SK-N-SH treated with all-trans-retinoic acid at 6 μM for 48 hours (cell line): ENCODE measurements at regions not wholly inside any gene's neighbourhood (a gene's known extent, or its start where the extent isn't known, plus 50 kb on each side); places are given as distances from the start of the nearest gene placed in this dataset.

Experiments
- ATAC-seq: fragments of 200-7000 bp; cut with Tn5 transposase; 3 replicates; pipeline ENCODE4 v1.9.1; 2020; ENCODE audit warnings: mild to moderate bottlenecking, moderate library complexity
- ARNTL ChIP-seq: fragments of 450-650 bp; formaldehyde crosslinking; IDR thresholded peaks from 2 replicates; pipeline ENCODE4 v1.5.0; 2020; ENCODE audit warnings: low read depth, mild to moderate bottlenecking, moderate library complexity, borderline replicate concordance
- BACH2 ChIP-seq: fragments of 250-450 bp; sonication (Bioruptor Pico); IDR thresholded peaks from 2 replicates; pipeline ENCODE4 v1.9.0; 2021; ENCODE audit warnings: mild to moderate bottlenecking, borderline replicate concordance
- CREB5 ChIP-seq: fragments of 250-450 bp; sonication (Bioruptor Pico); IDR thresholded peaks from 2 replicates; pipeline ENCODE4 v1.5.1; 2020; ENCODE audit warnings: low read depth, mild to moderate bottlenecking, moderate library complexity
- CSRNP3 ChIP-seq: fragments of 250-450 bp; sonication (Bioruptor Pico); IDR thresholded peaks from 2 replicates; pipeline ENCODE4 v1.5.1; 2021; ENCODE audit warnings: mild to moderate bottlenecking, moderate library complexity
- GLIS3 ChIP-seq: fragments of 250-450 bp; sonication (Bioruptor Pico); IDR thresholded peaks from 2 replicates; pipeline ENCODE4 v1.5.0; 2020; ENCODE audit warnings: mild to moderate bottlenecking, moderate library complexity
- ISL1 ChIP-seq: fragments of 250-450 bp; sonication (Bioruptor Pico); IDR thresholded peaks from 2 replicates; pipeline ENCODE4 v2.1.2; 2022; ENCODE audit warnings: mild to moderate bottlenecking, moderate library complexity
- OSR1 ChIP-seq: fragments of 250-450 bp; sonication (Bioruptor Pico); IDR thresholded peaks from 2 replicates; pipeline ENCODE4 v1.8.0; 2022; ENCODE audit warnings: moderate library complexity, mild to moderate bottlenecking, inconsistent platforms
- RARB ChIP-seq: fragments of 250-450 bp; sonication (Bioruptor Pico); IDR thresholded peaks from 2 replicates; pipeline ENCODE4 v1.8.0; 2021; ENCODE audit warnings: mild to moderate bottlenecking, moderate library complexity
- SNAI2 ChIP-seq: fragments of 250-450 bp; sonication (Bioruptor Pico); IDR thresholded peaks from 2 replicates; pipeline ENCODE4 v1.5.0; 2020; ENCODE audit warnings: mild to moderate bottlenecking, moderate library complexity
- TCF4 ChIP-seq: fragments of 250-450 bp; sonication (Bioruptor Pico); IDR thresholded peaks from 2 replicates; pipeline ENCODE4 v1.8.0; 2021; ENCODE audit warnings: mild to moderate bottlenecking, moderate library complexity, borderline replicate concordance
- TOX ChIP-seq: fragments of 250-450 bp; sonication (Bioruptor Pico); IDR thresholded peaks from 2 replicates; pipeline ENCODE4 v1.8.0; 2021; ENCODE audit warnings: mild to moderate bottlenecking, moderate library complexity, borderline replicate concordance
- TSHZ2 ChIP-seq: fragments of 250-450 bp; sonication (Bioruptor Pico); IDR thresholded peaks from 2 replicates; pipeline ENCODE4 v1.5.0; 2020; ENCODE audit warnings: mild to moderate bottlenecking, moderate library complexity
- ZC3H10 ChIP-seq: fragments of 250-450 bp; sonication (Bioruptor Pico); IDR thresholded peaks from 2 replicates; pipeline ENCODE4 v1.5.1; 2021; ENCODE audit warnings: mild to moderate bottlenecking, moderate library complexity
- ZFP3 ChIP-seq: fragments of 250-450 bp; sonication (Bioruptor Pico); IDR thresholded peaks from 2 replicates; pipeline ENCODE4 v1.5.0; 2020; ENCODE audit warnings: mild to moderate bottlenecking, moderate library complexity
- ZFP30 ChIP-seq: fragments of 450-650 bp; formaldehyde crosslinking; IDR thresholded peaks from 2 replicates; pipeline ENCODE4 v1.5.0; 2022; ENCODE audit warnings: mild to moderate bottlenecking, moderate library complexity
- ZNF565 ChIP-seq: fragments of 450-650 bp; formaldehyde crosslinking; conservative IDR thresholded peaks from 2 replicates; pipeline ENCODE4 v1.5.0; 2020; ENCODE audit warnings: low read depth, mild to moderate bottlenecking, moderate library complexity
- ZNF70 ChIP-seq: fragments of 450-650 bp; formaldehyde crosslinking; IDR thresholded peaks from 2 replicates; pipeline ENCODE4 v1.5.0; 2020; ENCODE audit warnings: mild to moderate bottlenecking, moderate library complexity
- ZNF8 ChIP-seq: fragments of 450-650 bp; formaldehyde crosslinking; IDR thresholded peaks from 2 replicates; pipeline ENCODE4 v1.5.0; 2020; ENCODE audit warnings: mild to moderate bottlenecking, moderate library complexity
- TF ChIP-seq, protein P1 (sequence below): fragments of 250-450 bp; sonication (Bioruptor Pico); IDR thresholded peaks from 2 replicates; pipeline ENCODE4 v1.8.0; 2021; ENCODE audit warnings: low read depth, mild to moderate bottlenecking, moderate library complexity, borderline replicate concordance

DNA sequence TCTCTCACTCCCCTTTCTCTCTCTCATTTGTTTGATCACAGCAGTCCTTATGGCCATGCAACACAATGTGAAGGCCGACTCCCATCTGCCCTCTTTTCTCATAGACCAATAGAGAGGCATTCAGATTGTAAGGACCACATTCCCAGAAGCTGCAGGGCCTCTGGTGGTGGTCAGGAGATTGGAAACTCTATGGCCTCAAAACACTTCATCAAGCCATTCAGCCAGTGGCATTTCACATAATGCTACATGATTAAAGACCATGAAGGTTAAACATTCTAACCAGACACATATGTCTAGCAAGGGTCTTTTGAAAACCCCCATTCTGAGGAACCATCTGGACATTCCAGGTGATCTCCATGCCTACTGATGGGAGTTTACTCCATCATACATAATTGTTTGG lies 769.5 kb upstream of the CXADR start:
- TF ChIP-seq ZFP3 (CRISPR knock-in tag) (no peak), ZNF70 (CRISPR knock-in tag) (no peak), TSHZ2 (CRISPR knock-in tag) (no peak), RARB (CRISPR knock-in tag) (no peak), ZC3H10 (no peak), CREB5 (no peak), ZNF8 (CRISPR knock-in tag) (no peak), TOX (CRISPR knock-in tag) (no peak)
- TF ChIP-seq, protein P1, sequence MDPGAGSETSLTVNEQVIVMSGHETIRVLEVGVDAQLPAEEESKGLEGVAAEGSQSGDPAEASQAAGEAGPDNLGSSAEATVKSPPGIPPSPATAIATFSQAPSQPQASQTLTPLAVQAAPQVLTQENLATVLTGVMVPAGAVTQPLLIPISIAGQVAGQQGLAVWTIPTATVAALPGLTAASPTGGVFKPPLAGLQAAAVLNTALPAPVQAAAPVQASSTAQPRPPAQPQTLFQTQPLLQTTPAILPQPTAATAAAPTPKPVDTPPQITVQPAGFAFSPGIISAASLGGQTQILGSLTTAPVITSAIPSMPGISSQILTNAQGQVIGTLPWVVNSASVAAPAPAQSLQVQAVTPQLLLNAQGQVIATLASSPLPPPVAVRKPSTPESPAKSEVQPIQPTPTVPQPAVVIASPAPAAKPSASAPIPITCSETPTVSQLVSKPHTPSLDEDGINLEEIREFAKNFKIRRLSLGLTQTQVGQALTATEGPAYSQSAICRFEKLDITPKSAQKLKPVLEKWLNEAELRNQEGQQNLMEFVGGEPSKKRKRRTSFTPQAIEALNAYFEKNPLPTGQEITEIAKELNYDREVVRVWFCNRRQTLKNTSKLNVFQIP (CRISPR knock-in tag): no peak
- ATAC-seq: no peak

DNA sequence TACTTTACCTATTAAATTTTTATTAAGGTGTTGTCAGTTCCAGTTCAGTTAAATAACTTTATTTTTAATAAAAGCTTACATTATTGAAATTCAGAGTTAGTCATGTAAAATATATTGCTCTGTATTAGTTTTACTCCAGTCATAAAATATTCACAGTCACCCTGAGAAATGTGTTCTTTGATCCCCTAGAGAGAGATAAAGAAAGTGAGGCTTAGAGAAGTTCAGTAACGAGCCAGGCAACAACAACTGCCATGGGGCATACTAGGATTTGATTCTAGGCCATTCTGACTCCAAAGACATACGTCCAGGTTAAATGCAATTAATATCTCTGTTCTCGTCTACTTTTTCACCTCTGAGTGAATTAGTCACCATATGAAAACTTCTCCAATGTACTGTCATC lies 761.9 kb upstream of the CXADR start:
- TF ChIP-seq SNAI2 (CRISPR knock-in tag) (no peak), BACH2 (CRISPR knock-in tag) (no peak), RARB (CRISPR knock-in tag) (no peak), CSRNP3 (CRISPR knock-in tag) (no peak), ARNTL (no peak), ISL1 (CRISPR knock-in tag) (no peak), ZNF565 (CRISPR knock-in tag) (no peak), ZNF70 (CRISPR knock-in tag) (no peak), TSHZ2 (CRISPR knock-in tag) (no peak), ZFP30 (CRISPR knock-in tag) (no peak), OSR1 (CRISPR knock-in tag) (no peak), ZC3H10 (no peak), CREB5 (no peak), ZNF8 (CRISPR knock-in tag) (no peak), TCF4 (CRISPR knock-in tag) (no peak), TOX (CRISPR knock-in tag) (no peak), GLIS3 (CRISPR knock-in tag) (no peak)
- TF ChIP-seq, protein P1 (CRISPR knock-in tag): no peak
- no peak for ATAC-seq
